Mucosa of gallbladder (tissue), 1 donor: ENCODE measurements at regions not wholly inside any gene's neighbourhood (a gene's known extent, or its start where the extent isn't known, plus 50 kb on each side); places are given as distances from the start of the nearest gene placed in this dataset.
"Not testable (repeated sequence)": the region's sequence is repeated elsewhere in the genome, so short reads cannot be mapped to it uniquely, and the experiment has no call there.

Source experiments
- DNase-seq: peaks from one replicate; pipeline ENCODE4 v3.0.0-alpha.2; 2020; ENCODE audit warnings: low spot score
- donor health status: DM: no; HTN: no; CAD: no.

GRCh38 chr6:134609716-134610261 is 291.9 kb upstream of the SGK1 start:
- DNase-seq: no peak

GRCh38 chr6:134607411-134607810 is 289.5 kb upstream of the SGK1 start:
- DNase-seq: no peak

GRCh38 chr6:134605034-134605433 is 287.1 kb upstream of the SGK1 start:
- no peak for DNase-seq

DNA sequence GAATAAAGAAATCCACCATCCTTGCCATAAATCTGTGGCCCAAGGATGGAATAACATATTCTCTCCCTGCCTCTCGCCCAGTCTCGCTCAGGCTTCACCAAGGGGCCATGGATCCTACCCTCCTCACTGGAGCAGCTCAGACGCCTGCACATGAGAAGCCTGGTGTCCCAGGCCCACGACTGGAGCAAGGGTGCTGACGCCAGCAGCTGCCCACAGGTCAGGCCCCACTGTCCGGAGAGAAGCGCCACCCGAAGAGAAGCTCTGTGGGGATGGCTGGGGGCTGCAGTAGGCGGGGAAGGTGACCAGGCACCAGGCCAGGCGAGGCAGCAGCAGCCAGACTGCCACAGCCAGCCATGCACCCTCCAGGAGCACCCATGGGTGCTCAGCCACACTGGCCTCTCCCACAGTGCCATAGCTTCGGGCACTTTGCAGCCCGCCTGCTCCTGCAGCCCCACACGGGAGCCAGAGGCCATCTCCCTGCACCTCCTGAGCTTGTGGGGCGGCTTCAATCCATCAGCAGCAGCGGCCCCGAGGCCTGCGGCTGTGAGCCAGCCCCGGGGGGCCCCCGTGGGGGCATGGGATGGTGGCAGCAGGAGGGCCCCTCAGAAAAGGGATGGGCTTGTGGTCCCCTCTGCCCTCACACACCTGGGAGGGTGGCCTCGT is 286.2 kb upstream of the SGK1 start:
- no peak for DNase-seq

DNA sequence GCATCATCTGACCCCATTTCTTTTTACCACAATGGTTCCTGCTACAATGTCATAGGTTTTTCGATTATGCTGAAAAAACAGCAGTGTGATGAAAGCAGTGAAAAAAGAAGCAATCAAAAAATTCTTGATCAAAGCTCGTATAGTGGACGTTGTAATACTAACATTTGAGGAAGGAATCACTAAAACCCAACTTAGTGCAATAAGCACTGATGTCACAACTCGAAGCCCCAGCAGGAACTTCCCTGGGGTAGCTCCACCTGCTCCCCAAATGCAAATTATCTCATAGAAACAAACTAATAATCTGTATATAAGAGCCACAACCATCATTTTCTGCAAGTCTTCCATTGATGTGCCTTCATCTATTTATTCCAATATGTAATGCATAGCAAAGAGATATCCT is 285.6 kb upstream of the SGK1 start:
- DNase-seq: no peak

DNA sequence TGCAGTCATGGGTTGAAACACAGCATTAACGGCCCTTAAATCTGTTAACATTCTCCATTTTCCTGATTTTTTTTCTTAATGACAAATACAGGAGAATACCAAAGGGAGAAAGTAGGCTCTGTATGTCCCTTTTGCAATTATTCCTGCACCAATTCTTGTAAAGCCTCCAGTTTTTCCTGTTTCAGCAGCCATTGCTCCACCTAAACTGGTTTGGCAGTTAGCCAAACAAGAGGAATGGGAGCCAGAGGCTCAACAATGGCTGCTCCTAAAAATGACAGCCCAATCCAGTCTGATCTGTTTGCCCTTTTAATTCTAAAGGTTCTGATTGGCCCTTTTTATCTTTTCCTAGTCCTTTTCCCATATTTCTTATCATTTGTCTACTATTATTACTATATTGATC is 284.2 kb upstream of the SGK1 start:
- DNase-seq: no peak

- DNase-seq: no peak
Measured at GRCh38 chr6:134600671-134601070, 282.8 kb upstream of the SGK1 start.

- no peak for DNase-seq
Measured at GRCh38 chr6:134599079-134599478, 281.2 kb upstream of the SGK1 start.

DNA sequence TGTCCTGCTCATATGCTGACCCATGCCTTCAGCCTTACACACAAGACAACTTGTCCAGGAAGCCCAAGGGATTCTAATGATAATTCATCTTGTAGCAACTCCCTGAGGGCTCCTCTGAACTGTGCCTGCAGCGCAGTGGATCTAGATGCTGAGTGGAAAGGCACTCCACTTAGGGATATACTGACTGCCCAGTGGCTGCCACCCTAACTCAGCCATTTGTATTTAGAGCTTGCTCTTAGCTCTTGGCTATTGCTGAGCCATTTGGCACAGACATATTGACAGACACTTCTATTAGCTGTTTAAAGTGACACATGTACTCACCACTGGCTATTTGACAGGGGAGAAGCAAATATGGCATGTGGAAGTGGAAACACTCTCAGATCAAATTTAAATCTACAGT is 278.3 kb upstream of the SGK1 start:
- DNase-seq: no peak

GRCh38 chr6:134594881-134595280 is 277.0 kb upstream of the SGK1 start:
- no peak for DNase-seq

GRCh38 chr6:134593887-134594286 is 276.0 kb upstream of the SGK1 start:
- DNase-seq: no peak

DNA sequence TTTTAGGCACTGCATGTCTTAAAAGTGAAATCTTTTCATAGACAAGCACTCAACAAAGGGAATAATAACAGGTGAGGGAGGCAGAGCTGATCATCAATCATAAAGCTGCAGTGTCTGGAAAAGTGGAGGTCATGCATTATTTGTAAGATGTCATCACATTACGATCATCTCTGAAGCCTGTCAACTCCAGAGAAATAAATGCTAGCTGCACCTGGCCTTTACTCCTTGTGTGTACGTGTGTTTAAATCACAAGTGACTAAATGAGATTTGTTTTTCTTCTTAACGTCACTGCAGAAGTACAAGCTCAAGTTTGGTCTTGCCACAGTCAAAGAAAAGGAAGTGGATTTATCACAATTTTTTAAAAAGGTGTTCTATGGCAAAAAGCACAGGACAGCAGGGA is 275.5 kb upstream of the SGK1 start:
- no peak for DNase-seq

DNA sequence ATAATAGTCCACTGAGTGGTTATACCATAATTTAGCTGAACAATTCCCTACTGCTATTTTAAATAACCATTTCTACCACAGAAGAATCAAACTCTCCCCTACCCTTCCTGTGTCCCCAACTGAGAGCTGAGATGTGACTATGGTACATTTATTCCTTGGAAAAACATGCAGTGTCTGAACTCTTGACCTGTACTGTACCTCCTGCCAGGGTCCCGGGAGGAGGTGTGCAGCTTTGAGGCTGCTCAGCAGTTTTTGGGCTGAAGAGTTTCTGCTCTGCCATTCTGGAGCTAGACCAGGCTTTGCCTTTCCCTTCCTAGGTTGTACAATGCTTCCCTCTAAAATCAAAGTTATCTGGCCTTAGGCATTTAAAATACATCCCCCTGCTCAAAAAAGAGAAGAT is 275.1 kb upstream of the SGK1 start:
- no peak for DNase-seq

- DNase-seq: no peak
Measured at GRCh38 chr6:134590449-134590848, 272.5 kb upstream of the SGK1 start.

- DNase-seq: no peak
Measured at GRCh38 chr6:134590004-134590403, 272.1 kb upstream of the SGK1 start.

DNA sequence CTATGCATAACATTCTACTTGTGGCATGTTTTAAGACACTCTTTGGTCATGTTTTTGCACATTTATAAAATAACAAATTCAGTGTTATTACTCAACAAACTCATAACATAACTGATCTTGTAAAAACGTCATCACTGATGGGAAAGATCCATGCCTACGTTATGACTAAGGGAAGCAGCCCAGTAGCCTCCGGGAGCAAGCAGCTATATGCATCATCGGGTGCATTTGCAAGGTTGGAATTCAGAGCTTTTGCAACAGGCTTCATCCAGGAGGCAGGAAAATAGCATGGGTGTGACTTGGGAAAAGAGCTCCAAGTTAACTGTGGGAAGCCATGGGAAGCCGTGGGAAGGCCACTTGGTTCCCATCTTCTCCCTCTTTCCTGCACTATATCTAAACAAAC is 271.6 kb upstream of the SGK1 start:
- no peak for DNase-seq

DNA sequence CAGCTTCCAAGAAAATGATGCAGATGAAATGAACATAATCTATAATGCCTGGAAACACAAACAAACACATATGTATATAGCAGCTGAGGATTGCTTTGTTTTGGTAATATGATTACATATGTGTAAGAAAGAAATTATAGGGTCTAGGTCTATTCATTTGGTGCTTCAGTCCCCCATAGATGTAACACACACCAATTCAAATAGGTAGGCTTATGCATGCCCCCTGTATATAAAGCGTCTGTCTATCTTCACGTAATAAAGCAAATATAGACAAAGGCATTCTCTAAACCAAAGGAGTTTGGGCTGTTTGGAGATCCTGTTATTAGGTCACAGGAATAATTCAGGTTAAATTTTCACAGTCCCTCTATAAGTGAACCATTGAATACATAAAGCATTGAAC is 270.4 kb upstream of the SGK1 start:
- DNase-seq: no peak

GRCh38 chr6:134585517-134585873 is 267.6 kb upstream of the SGK1 start:
- no peak for DNase-seq

- no peak for DNase-seq
Measured at GRCh38 chr6:134584847-134585516, 267.1 kb upstream of the SGK1 start.

GRCh38 chr6:134577998-134578397 is 260.1 kb upstream of the SGK1 start:
- no peak for DNase-seq

- DNase-seq: no peak
Measured at GRCh38 chr6:134575221-134575620, 257.3 kb upstream of the SGK1 start.

DNA sequence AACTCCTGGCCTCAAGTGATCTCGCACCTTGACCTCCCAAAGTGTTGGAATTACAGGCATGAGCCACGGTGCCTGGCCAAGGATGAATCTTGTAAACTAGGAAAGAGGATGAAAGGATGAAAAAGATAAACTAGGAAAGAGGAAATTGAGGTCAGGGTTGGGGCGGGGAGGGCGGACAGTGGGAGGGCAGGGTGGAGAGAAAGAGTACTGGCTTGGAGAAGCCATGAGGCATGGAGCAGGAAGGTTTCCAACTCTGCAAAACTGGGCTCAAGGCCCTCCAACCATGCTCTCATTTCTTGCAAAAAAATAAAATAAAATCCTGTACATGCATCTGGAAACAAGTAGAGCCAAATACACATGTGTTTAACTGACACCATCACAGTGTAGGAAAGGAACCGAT is 256.6 kb upstream of the SGK1 start:
- DNase-seq: no peak

DNA sequence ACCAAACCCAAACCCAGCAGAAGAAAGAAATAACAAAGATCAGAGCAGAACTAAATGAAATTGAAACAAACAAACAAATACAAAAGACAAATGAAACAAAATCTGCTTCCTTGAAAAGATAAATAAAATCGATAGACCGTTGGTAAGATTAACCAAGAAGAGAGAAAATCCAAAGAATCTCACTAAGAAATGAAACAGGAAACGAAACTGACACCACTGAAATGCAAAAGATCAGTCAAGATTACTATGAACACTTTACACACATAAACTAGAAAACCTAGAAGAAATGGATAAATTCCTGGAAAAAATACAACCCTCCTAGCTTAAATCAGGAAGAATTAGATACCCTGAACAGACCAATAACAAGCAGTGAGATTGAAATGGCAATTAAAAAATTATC is 252.1 kb upstream of the SGK1 start:
- not testable (repeated sequence) for DNase-seq

DNA sequence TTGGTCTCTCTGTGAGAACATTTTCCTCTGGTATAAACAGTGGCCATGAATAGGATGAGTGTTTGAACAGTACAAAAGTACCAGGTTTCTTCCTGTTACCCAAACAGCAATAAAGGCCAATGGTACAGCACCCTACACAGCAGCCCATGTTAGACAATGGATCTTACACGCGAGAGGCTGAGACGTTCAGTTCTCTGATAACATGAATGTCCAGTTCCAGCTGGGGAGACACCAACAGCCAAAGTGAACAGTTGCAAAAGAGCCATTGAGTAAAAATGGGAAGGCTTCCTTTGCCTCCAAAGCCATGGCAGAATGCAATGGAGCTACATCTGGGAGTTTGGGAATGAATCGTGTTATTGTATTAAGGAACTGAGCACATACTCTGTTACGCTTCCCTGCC is 246.8 kb upstream of the SGK1 start:
- no peak for DNase-seq
